Activated B cell treated with CpG ODN at 0.5 μM for 24 hours (primary cell): ENCODE measurements at regions not wholly inside any gene's neighbourhood (a gene's known extent, or its start where the extent isn't known, plus 50 kb on each side); places are given as distances from the start of the nearest gene placed in this dataset.

Experiments
- ATAC-seq: fragments of 200-7000 bp; cut with Tn5 transposase; one replicate; pipeline ENCODE4 v1.10.0; 2021; ENCODE audit warnings: low read depth, mild to moderate bottlenecking, moderate library complexity
- CTCF ChIA-PET: fragments of 350-600 bp; sonication (Branson Sonifier 250); formaldehyde crosslinking; loops from one replicate; lab custom pipeline; 2021; ENCODE audit warnings: antibody characterized with exemption; lab: Charles Lee
- POLR2A ChIA-PET: fragments of 350-600 bp; sonication (Branson Sonifier 250); formaldehyde crosslinking; loops from one replicate; lab custom pipeline; 2021; ENCODE audit warnings: antibody characterized with exemption; lab: Charles Lee
- DNase-seq: peaks from one replicate; pipeline ENCODE4 v3.0.0; 2022
- H3K27ac Mint-ChIP-seq: one replicate; pipeline ENCODE4 v1.8.0; 2020; ENCODE audit warnings: mixed read lengths
- H3K27me3 Mint-ChIP-seq: one replicate; pipeline ENCODE4 v1.8.0; 2021; ENCODE audit warnings: mixed read lengths
- H3K36me3 Mint-ChIP-seq: one replicate; pipeline ENCODE4 v1.8.0; 2021; ENCODE audit warnings: low read depth, mixed read lengths
- H3K4me1 Mint-ChIP-seq: one replicate; pipeline ENCODE4 v1.8.0; 2021; ENCODE audit warnings: mixed read lengths
- H3K4me3 Mint-ChIP-seq: one replicate; pipeline ENCODE4 v1.8.0; 2020; ENCODE audit warnings: mild to moderate bottlenecking, mixed read lengths
- H3K9me3 Mint-ChIP-seq: one replicate; pipeline ENCODE4 v1.8.0; 2020; ENCODE audit warnings: mixed read lengths
- intact Hi-C: fragments of 100-400 bp; cut with micrococcal nuclease; formaldehyde crosslinking; loops from one replicate; pipeline ENCODE4 v1.15.1; 2024
- TF ChIP-seq, protein P1 (sequence below): fragments of 200-600 bp; IDR thresholded peaks from one replicate; pipeline ENCODE4 v1.8.0; 2022; ENCODE audit warnings: antibody characterized with exemption, mild to moderate bottlenecking

DNA sequence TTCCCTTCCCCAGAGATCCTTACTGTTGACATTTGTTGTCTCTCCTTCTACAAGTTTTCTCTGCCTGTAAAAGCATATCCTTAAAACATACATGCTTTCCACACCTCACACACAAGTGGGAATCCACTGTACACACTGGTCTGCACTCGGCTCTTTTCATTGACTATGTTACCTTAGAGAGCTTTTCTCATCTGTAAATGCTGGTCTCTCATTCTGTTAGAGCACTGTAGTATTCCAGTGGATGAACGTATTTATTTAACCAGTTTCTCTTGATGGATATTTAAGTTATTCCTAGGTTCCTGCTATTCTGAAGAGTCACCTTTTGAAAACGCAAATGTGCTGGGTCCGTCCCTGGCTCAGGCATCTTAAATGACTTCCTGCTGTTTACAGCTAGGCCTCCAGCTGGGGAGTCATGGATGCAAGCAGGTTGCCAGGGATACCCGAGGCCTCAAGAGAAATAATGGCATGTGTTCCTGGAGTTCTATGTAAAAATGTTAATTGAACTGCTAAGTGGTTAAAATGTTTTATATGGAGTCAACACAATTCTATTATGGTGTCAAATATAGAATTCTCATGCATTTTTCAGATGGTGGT is 61.1 kb upstream of the TGM3 start:
- Mint-ChIP-seq H3K4me1 (no peaks in the 10 kb centered on the region), H3K36me3 (no peaks in the 10 kb centered on the region), H3K27ac (no peak overlapping the region), H3K9me3 (no peaks in the 10 kb centered on the region), H3K4me3 (no peak overlapping the region), H3K27me3 (peaks cover 4% of the 10 kb centered on the region)
- TF ChIP-seq, protein P1, sequence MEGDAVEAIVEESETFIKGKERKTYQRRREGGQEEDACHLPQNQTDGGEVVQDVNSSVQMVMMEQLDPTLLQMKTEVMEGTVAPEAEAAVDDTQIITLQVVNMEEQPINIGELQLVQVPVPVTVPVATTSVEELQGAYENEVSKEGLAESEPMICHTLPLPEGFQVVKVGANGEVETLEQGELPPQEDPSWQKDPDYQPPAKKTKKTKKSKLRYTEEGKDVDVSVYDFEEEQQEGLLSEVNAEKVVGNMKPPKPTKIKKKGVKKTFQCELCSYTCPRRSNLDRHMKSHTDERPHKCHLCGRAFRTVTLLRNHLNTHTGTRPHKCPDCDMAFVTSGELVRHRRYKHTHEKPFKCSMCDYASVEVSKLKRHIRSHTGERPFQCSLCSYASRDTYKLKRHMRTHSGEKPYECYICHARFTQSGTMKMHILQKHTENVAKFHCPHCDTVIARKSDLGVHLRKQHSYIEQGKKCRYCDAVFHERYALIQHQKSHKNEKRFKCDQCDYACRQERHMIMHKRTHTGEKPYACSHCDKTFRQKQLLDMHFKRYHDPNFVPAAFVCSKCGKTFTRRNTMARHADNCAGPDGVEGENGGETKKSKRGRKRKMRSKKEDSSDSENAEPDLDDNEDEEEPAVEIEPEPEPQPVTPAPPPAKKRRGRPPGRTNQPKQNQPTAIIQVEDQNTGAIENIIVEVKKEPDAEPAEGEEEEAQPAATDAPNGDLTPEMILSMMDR: no peak
- intact Hi-C loops: no loop called here
- POLR2A ChIA-PET: no interaction called here
- CTCF ChIA-PET: interaction anchor here (0.6 kb wide), 1 partner anchor 218 kb away, joined by 3 read pairs; no protein-coding TSS in a partner anchor
- ATAC-seq (no peak), DNase-seq (no peak)

DNA sequence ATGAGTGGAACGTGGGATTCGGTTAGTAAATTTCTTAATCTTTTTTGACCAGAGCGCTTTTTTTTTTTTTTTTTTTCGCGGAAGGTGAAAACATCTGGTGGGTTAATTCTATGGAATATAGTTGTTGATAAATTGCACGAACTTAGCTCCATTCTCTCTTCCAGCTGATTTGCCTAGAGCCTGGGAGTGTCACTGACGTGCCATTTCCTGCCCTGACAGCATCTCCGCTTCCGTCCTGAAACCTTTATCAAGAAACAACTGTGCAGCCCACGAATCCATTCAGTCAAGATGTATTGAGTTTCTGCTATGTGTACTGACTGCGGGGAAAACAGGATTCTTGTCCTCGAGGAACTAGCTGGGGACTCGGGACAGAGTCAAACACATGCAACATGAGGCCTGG is 59.5 kb upstream of the TGM3 start:
- H3K27me3 Mint-ChIP-seq: peaks cover 4% of the 10 kb centered on the region
- CTCF ChIA-PET: interaction anchor here (1.0 to 1.7 kb wide), 2 partner anchors 17 to 29 kb away, joined by 4 to 5 read pairs; no protein-coding TSS in a partner anchor
- TF ChIP-seq, protein P1: no peak

GRCh38 chr20:2237059-2237458 is 58.7 kb upstream of the TGM3 start:
- Mint-ChIP-seq H3K27ac (no peak overlapping the region), H3K9me3 (no peaks in the 10 kb centered on the region), H3K36me3 (no peaks in the 10 kb centered on the region), H3K27me3 (peaks cover 4% of the 10 kb centered on the region), H3K4me1 (no peaks in the 10 kb centered on the region), H3K4me3 (no peak overlapping the region)
- intact Hi-C loops: no loop called here
- TF ChIP-seq, protein P1: no peak
- POLR2A ChIA-PET: no interaction called here
- CTCF ChIA-PET: interaction anchor here (1.7 kb wide), 1 partner anchor 29 kb away, joined by 5 read pairs; no protein-coding TSS in a partner anchor
- ATAC-seq (no peak), DNase-seq (no peak)

More for the DNA sequence above, 59.5 kb upstream of the TGM3 start:
- H3K4me1 Mint-ChIP-seq: no peaks in the 10 kb centered on the region
- no peak for DNase-seq
- H3K27ac Mint-ChIP-seq: no peak overlapping the region
- intact Hi-C loops: no loop called here
- H3K36me3 Mint-ChIP-seq: no peaks in the 10 kb centered on the region
- no peak overlapping the region for H3K4me3 Mint-ChIP-seq
- H3K9me3 Mint-ChIP-seq: no peaks in the 10 kb centered on the region
- POLR2A ChIA-PET: interaction anchor here (0.6 kb wide), 2 partner anchors 40 to 53 kb away, joined by 4 to 6 read pairs; no protein-coding TSS in a partner anchor
- ATAC-seq: no peak

- H3K4me3 Mint-ChIP-seq: no peak overlapping the region
- no peaks in the 10 kb centered on the region for H3K9me3 Mint-ChIP-seq
- TF ChIP-seq, protein P1: no peak
- ChIA-PET POLR2A (no interaction called here), CTCF (no interaction called here)
- H3K27me3 Mint-ChIP-seq: peaks cover 8% of the 10 kb centered on the region
- ATAC-seq: no peak
- no peak for DNase-seq
- no peaks in the 10 kb centered on the region for H3K36me3 Mint-ChIP-seq
- intact Hi-C loops: no loop called here
- H3K27ac Mint-ChIP-seq: no peak overlapping the region
- no peaks in the 10 kb centered on the region for H3K4me1 Mint-ChIP-seq
These were observed 57.2 kb upstream of the TGM3 start for GRCh38 chr20:2238601-2239000.

- no peak for DNase-seq
- Mint-ChIP-seq H3K9me3 (no peaks in the 10 kb centered on the region), H3K4me3 (no peak overlapping the region), H3K36me3 (no peaks in the 10 kb centered on the region), H3K4me1 (no peaks in the 10 kb centered on the region), H3K27ac (no peak overlapping the region), H3K27me3 (peaks cover 8% of the 10 kb centered on the region)
- intact Hi-C loops: no loop called here
- TF ChIP-seq, protein P1: no peak
- ChIA-PET CTCF (interaction anchor here (0.9 kb wide), 1 partner anchor 33 kb away, joined by 3 read pairs; no protein-coding TSS in a partner anchor), POLR2A (no interaction called here)
- no peak for ATAC-seq
These were observed 55.0 kb upstream of the TGM3 start for GRCh38 chr20:2240835-2241234.
